SK-N-SH treated with all-trans-retinoic acid at 6 μM for 48 hours (cell line): ENCODE measurements at regions not wholly inside any gene's neighbourhood (a gene's known extent, or its start where the extent isn't known, plus 50 kb on each side); places are given as distances from the start of the nearest gene placed in this dataset.

Source experiments
- PATZ1 ChIP-seq: fragments of 250-450 bp; sonication (Bioruptor Pico); IDR thresholded peaks from 2 replicates; pipeline ENCODE4 v1.8.0; 2020; ENCODE audit warnings: mild to moderate bottlenecking, moderate library complexity, borderline replicate concordance
- TCF4 ChIP-seq: fragments of 250-450 bp; sonication (Bioruptor Pico); IDR thresholded peaks from 2 replicates; pipeline ENCODE4 v1.8.0; 2021; ENCODE audit warnings: mild to moderate bottlenecking, moderate library complexity, borderline replicate concordance
- ZNF565 ChIP-seq: fragments of 450-650 bp; formaldehyde crosslinking; conservative IDR thresholded peaks from 2 replicates; pipeline ENCODE4 v1.5.0; 2020; ENCODE audit warnings: low read depth, mild to moderate bottlenecking, moderate library complexity

DNA sequence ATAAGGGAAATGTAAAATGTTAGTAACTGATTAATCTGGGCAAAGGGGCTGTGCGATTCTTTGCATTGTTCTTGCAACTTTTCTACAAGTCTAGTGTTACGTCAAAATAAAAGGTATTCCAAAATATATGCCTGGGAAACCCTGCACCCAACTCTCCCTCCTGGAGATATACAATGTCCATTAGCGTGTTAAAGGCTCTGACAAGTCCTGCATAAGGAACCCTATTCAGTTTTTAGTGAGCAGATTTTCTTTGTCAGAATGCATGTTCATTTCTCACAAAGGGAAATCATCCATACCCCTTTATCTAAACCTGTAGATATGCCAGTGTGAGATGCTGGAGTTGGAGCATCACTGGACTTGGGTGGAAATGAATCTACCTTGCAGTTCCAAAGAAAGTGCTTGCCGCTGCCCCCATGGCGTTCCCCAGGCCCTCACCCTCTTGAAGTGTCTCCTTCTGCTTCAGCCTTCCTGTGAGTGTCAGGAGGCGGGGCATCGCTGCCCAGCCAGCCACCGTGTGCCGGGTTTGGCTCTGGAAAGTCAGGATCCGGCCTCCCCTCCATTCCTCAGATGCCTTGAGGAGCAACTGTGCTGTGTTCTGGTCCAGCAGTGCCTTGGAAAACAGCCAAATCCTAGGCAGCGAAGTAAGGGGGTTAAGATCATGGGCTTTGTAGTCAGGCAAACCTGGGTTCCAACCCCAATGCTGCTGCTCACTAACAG lies 85.5 kb downstream of the RMI2 start:
- no peak for TF ChIP-seq TCF4 (CRISPR knock-in tag)
- no peak for TF ChIP-seq ZNF565 (CRISPR knock-in tag)
- TF ChIP-seq PATZ1 (CRISPR knock-in tag): no peak
